ENCODE measurements at regions not wholly inside any gene's neighbourhood (a gene's known extent, or its start where the extent isn't known, plus 50 kb on each side); places are given as distances from the start of the nearest gene placed in this dataset.

DNA sequence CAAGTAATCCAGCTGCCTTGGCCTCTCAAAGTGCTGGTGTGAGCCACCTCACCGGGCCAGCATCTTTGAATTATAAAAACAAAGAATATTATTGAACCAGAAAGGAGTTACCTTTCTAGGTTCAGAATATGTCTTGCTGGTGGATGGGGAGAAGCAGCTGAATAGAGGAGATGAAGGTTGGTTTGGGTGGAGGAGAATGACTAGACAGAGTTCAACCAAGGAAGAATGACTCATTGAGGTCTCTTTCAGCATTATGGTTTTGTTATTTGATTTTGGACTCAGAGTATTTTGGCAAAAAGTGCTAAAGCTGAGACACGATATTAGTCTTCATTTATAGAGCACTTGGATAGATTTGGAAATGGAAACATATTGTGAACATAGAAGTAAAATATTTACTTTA is 75.2 kb upstream of the MPDZ start:
- H3K27ac ChIP-seq: no peak overlapping the region
- peaks cover 0 to 6% of the 10 kb centered on the region in 2 donors for H3K4me1 ChIP-seq (replicated peaks in 1 of 2)
- no peak overlapping the region for H3K4me3 ChIP-seq
- in situ Hi-C loops (cut with MboI; ENCODE audit: low pct_unique_long_range_greater_than_20kb in 2 of 9, low sequenced_read_pairs in 9 of 9, unreplicated experiment in 9 of 9): no loop called here
- ATAC-seq (replicated peaks in 6 of 8): peak in 2 of 8 experiments; percentile 38 to 66
- WGBS, 10 experiments: 0 to 100% (median 86%) methylated on average over 1 to 2 of the region's 2 CpGs

DNA sequence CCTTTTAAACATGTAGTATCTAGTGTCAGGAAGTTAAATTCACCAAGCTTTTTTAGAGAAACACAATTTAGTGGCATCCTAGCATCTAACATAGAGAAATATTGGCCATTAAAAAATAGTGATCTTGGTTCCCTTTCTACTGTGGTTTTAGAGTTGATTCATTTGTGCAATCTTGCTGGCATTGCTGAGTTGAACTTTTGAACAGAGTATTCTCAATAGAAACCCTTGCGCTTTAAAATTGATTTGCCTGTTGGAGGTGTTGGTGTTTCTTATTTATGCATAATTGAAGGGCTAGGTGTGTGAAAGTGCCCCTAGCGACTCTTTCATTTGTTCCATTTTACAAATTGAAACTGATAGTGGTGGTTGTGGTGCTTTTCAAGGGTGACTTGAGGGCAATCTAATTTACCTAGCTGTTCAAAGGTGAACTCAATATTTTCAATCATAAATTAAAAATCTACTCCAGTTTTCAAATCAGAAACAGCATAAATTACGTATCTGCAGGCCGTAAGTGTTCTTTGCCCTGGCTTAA is 73.0 kb upstream of the MPDZ start:
- no peak overlapping the region for H3K4me3 ChIP-seq
- H3K4me1 ChIP-seq (replicated peaks in 1 of 2): peaks cover 0 to 6% of the 10 kb centered on the region in 2 donors
- no peak for ATAC-seq (replicated peaks in 6 of 8)
- in situ Hi-C loops (cut with MboI; ENCODE audit: low pct_unique_long_range_greater_than_20kb in 2 of 9, low sequenced_read_pairs in 9 of 9, unreplicated experiment in 9 of 9): no loop called here
- H3K27ac ChIP-seq: no peak overlapping the region
- 61 to 100% (median 88%) methylated on average over 1 to 4 of the region's 4 CpGs for WGBS, 10 experiments

DNA sequence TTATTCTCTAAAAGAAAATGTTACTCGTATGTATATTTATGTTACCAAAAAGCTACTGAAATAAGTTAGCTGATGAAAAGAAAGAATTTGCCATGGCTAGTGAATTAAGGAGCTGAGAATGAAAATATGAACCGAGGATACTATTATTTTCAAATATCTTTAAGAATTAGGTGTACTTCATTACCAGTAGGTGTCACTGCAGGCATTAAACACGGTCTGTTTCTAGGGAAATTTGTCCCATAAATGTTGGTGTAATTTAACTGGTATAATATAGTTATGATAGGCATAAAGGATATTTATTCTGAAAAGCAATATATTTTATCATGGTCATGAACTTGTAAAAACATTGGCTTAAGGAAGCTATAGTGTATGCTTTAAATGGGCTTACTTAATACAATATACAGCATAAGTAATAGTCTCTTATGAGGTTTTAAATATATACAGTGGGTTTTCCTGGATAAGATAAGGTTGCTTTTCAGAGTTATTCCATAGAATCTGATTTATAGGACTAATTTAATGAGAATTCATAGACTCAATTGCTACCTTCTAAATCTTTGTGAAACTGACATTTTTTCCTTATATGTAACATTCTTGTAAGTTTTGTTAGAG is 72.4 kb upstream of the MPDZ start:
- no peak overlapping the region for H3K4me3 ChIP-seq
- in situ Hi-C loops (cut with MboI; ENCODE audit: low pct_unique_long_range_greater_than_20kb in 2 of 9, low sequenced_read_pairs in 9 of 9, unreplicated experiment in 9 of 9): no loop called here
- WGBS, 10 experiments: 0 to 19% (median 5%) methylated on average over 1 to 3 of the region's 3 CpGs; no CpG with 5 or more reads in 1 of the 10 experiments
- ATAC-seq (replicated peaks in 6 of 8): peak in 1 of 8 experiments; percentile 33
- peaks cover 0 to 6% of the 10 kb centered on the region in 2 donors for H3K4me1 ChIP-seq (replicated peaks in 1 of 2)
- no peak overlapping the region for H3K27ac ChIP-seq

DNA sequence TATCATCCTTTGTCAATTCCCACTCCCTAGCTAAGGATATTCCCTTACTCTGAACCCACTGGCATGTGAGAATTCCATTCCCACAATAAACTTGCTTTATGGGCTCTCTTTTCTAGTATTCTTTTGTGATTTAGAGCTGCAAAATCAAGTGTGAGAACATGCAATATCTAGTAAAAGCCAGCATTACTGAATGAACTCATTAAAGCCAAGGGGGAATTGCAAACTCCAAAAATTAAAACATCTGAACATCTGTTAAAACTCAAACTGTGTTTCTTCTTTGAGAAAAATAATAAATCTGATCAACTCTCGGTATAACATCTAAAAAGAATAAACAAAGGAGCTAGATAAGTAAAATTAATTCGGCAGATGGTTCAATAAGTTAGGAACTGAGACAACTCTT is 53.1 kb upstream of the MPDZ start:
- ATAC-seq (replicated peaks in 6 of 8): no peak
- no peak overlapping the region for H3K27ac ChIP-seq
- H3K4me1 ChIP-seq (replicated peaks in 1 of 2): no peaks in the 10 kb centered on the region
- in situ Hi-C loops (cut with MboI; ENCODE audit: low pct_unique_long_range_greater_than_20kb in 2 of 9, low sequenced_read_pairs in 9 of 9, unreplicated experiment in 9 of 9): no loop called here
- H3K4me3 ChIP-seq: no peak overlapping the region
- WGBS, 10 experiments: 13 to 89% (median 75%) methylated on average over 2 of the region's 2 CpGs

DNA sequence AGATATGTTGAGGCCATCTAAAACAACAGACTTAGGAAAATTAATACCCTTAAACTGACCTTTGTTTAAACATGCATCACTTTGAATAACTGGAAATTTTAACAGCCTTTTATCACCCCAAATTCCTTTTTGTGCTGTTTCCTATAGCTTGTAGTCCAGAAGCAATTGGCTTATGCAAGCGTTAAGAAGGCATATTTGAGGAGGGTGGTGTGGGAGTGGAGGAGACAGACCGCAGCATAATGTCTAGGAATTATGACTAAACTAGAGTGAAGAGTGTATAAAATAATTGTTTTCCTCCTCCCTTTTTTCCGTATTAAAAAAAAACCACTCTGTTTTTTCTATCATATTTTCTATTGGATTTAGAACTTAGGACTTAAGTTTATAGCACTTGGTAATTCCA is 51.8 kb upstream of the MPDZ start:
- in situ Hi-C loops (cut with MboI; ENCODE audit: low pct_unique_long_range_greater_than_20kb in 2 of 9, low sequenced_read_pairs in 9 of 9, unreplicated experiment in 9 of 9): no loop called here
- WGBS, 10 experiments: 46 to 100% (median 95%) methylated on average over 2 to 3 of the region's 3 CpGs
- H3K27ac ChIP-seq: no peak overlapping the region
- no peaks in the 10 kb centered on the region for H3K4me1 ChIP-seq (replicated peaks in 1 of 2)
- no peak for ATAC-seq (replicated peaks in 6 of 8)
- no peak overlapping the region for H3K4me3 ChIP-seq

DNA sequence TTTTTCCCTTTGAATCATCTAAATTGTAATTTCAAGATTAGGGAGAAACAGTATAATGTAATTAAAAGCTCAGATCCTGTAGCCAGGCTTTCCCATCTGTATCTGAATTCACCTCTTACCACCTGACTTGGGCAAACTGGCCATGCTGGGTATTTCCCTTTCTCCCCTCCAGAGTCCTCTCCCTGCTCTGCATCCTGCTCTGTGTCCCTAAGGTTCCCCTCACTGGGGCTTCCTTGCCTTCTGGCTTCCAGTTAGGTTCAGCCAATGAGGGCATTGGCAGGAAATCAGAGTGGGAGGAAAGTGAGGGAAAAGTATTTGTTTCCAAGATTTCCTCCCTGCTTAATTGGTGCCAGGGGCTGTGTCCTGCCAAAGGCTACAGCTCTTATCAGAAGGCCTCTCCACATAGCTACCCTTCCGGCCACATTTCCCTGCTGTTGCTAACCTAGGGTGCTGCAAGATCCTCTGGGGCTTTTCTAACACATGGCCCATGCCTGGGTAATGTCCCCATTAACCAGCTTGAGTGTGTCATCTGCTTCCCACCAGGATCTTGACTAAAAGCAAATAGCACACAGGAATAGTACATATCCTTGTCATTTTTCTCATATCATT is 51.0 kb upstream of the MPDZ start:
- Histone ChIP-seq H3K27ac (no peak overlapping the region), H3K4me1 (replicated peaks in 1 of 2) (no peaks in the 10 kb centered on the region), H3K4me3 (no peak overlapping the region)
- no peak for ATAC-seq (replicated peaks in 6 of 8)
- 44 to 100% (median 89%) methylated on average over 1 of the region's 1 CpG; no CpG with 5 or more reads in 7 of the 10 experiments for WGBS, 10 experiments
- in situ Hi-C loops (cut with MboI; ENCODE audit: low pct_unique_long_range_greater_than_20kb in 2 of 9, low sequenced_read_pairs in 9 of 9, unreplicated experiment in 9 of 9): no loop called here

Data from motor neuron (in vitro differentiated cells).